ENCODE measurements at regions not wholly inside any gene's neighbourhood (a gene's known extent, or its start where the extent isn't known, plus 50 kb on each side); places are given as distances from the start of the nearest gene placed in this dataset.

GRCh38 chr4:124977045-124977444 lies 264.5 kb upstream of the ANKRD50 start:
- no peak for DNase-seq

- no peak for DNase-seq
Observed at GRCh38 chr4:124974152-124974551, 261.6 kb upstream of the ANKRD50 start.

GRCh38 chr4:124973716-124974115 lies 261.2 kb upstream of the ANKRD50 start:
- DNase-seq: no peak

GRCh38 chr4:124970011-124970410 lies 257.5 kb upstream of the ANKRD50 start:
- DNase-seq: no peak

GRCh38 chr4:124965497-124965891 lies 253.0 kb upstream of the ANKRD50 start:
- no peak for DNase-seq

- no peak for DNase-seq
Observed at GRCh38 chr4:124964852-124965496, 252.4 kb upstream of the ANKRD50 start.

GRCh38 chr4:124964251-124964650 lies 251.7 kb upstream of the ANKRD50 start:
- no peak for DNase-seq

GRCh38 chr4:124961138-124961750 lies 248.7 kb upstream of the ANKRD50 start:
- DNase-seq: no peak

- DNase-seq: no peak
Observed at GRCh38 chr4:124958847-124959246, 246.3 kb upstream of the ANKRD50 start.

- DNase-seq: no peak
Observed at GRCh38 chr4:124955476-124955875, 242.9 kb upstream of the ANKRD50 start.

GRCh38 chr4:124954046-124954445 lies 241.5 kb upstream of the ANKRD50 start:
- no peak for DNase-seq

GRCh38 chr4:124953486-124953885 lies 241.0 kb upstream of the ANKRD50 start:
- DNase-seq: no peak

- no peak for DNase-seq
Observed at GRCh38 chr4:124953061-124953460, 240.5 kb upstream of the ANKRD50 start.

- DNase-seq: no peak
Observed at GRCh38 chr4:124952601-124953000, 240.1 kb upstream of the ANKRD50 start.

GRCh38 chr4:124948976-124949597 lies 236.6 kb upstream of the ANKRD50 start:
- DNase-seq: no peak

GRCh38 chr4:124947622-124948265 lies 235.2 kb upstream of the ANKRD50 start:
- no peak for DNase-seq

GRCh38 chr4:124946696-124947095 lies 234.2 kb upstream of the ANKRD50 start:
- no peak for DNase-seq

GRCh38 chr4:124945422-124945821 lies 232.9 kb upstream of the ANKRD50 start:
- no peak for DNase-seq

- no peak for DNase-seq
Observed at GRCh38 chr4:124943938-124944337, 231.4 kb upstream of the ANKRD50 start.

GRCh38 chr4:124943145-124943889 lies 230.8 kb upstream of the ANKRD50 start:
- no peak for DNase-seq

- no peak for DNase-seq
Observed at GRCh38 chr4:124941267-124941666, 228.7 kb upstream of the ANKRD50 start.

- no peak for DNase-seq
Observed at GRCh38 chr4:124940387-124940786, 227.9 kb upstream of the ANKRD50 start.

GRCh38 chr4:124939908-124940307 lies 227.4 kb upstream of the ANKRD50 start:
- DNase-seq: no peak

Data from NCI-H2029 (cell line).